ENCODE measurements at regions not wholly inside any gene's neighbourhood (a gene's known extent, or its start where the extent isn't known, plus 50 kb on each side); places are given as distances from the start of the nearest gene placed in this dataset.

DNA sequence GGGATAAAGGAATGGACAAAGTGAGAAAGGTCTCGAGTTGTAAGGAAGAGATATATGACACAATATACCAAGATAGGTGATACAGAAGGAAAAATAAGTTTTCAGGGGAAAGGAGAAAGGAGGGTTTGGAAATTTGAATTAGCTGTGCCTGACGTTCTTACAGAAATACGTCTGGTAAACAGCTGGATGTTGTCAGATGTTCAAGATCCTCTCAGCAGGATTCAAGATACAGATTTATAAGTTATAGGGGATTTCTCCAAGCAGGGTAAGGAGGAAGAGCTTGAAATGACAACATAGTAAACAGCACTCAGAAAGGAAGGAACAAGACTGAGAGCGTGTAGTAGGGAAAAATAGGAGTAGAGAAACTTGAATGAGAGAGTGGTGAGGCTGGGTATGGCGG lies 1184.1 kb downstream of the TYW1 start:
- H3K4me1 ChIP-seq (ENCODE audit: insufficient read depth, low read length): no peaks in the 10 kb centered on the region
- DNase-seq: no peak
- TF ChIP-seq EZH2phosphoT487 (IDR thresholded peaks at IDR 0.05; ENCODE audit: borderline replicate concordance, low read length) (no peak), EZH2 (IDR thresholded peaks at IDR 0.05; ENCODE audit: low read length, unreplicated experiment) (no peak)
- TF ChIP-seq, protein P1, sequence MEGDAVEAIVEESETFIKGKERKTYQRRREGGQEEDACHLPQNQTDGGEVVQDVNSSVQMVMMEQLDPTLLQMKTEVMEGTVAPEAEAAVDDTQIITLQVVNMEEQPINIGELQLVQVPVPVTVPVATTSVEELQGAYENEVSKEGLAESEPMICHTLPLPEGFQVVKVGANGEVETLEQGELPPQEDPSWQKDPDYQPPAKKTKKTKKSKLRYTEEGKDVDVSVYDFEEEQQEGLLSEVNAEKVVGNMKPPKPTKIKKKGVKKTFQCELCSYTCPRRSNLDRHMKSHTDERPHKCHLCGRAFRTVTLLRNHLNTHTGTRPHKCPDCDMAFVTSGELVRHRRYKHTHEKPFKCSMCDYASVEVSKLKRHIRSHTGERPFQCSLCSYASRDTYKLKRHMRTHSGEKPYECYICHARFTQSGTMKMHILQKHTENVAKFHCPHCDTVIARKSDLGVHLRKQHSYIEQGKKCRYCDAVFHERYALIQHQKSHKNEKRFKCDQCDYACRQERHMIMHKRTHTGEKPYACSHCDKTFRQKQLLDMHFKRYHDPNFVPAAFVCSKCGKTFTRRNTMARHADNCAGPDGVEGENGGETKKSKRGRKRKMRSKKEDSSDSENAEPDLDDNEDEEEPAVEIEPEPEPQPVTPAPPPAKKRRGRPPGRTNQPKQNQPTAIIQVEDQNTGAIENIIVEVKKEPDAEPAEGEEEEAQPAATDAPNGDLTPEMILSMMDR (conservative IDR thresholded peaks at IDR 0.05; ENCODE audit: low read depth, low read length): no peak
- ChIA-PET POLR2A (ENCODE audit: unreplicated experiment) (no interaction called here), CTCF (no interaction called here)
- H3K4me3 ChIP-seq (ENCODE audit: low read length): no peak overlapping the region
- intact Hi-C loops (cut with micrococcal nuclease): no loop called here
- no peak overlapping the region for H3K4me2 ChIP-seq (ENCODE audit: low read length)
- no peaks in the 10 kb centered on the region for H3K36me3 ChIP-seq (ENCODE audit: low read depth, low read length)
- ATAC-seq: no peak
- H3K9me2 ChIP-seq (replicated peaks; ENCODE audit: low read length): no peaks in the 10 kb centered on the region
- H3F3A ChIP-seq (ENCODE audit: low read length, unreplicated experiment): no peaks in the 10 kb centered on the region
- no peaks in the 10 kb centered on the region for H3K79me2 ChIP-seq (ENCODE audit: low read length)
- no peaks in the 10 kb centered on the region for H4K20me1 ChIP-seq (ENCODE audit: low read length)
- H3K9me3 ChIP-seq (ENCODE audit: low read length): no peaks in the 10 kb centered on the region
- H3K27me3 ChIP-seq (ENCODE audit: low read length): no peaks in the 10 kb centered on the region
- H3K27ac ChIP-seq (ENCODE audit: low read length): no peak overlapping the region
- H2AFZ ChIP-seq (ENCODE audit: low read length): no peak overlapping the region
- H3K9ac ChIP-seq (ENCODE audit: low read length): no peak overlapping the region
- no TSS peak for BruUV-seq (replicated peaks)

DNA sequence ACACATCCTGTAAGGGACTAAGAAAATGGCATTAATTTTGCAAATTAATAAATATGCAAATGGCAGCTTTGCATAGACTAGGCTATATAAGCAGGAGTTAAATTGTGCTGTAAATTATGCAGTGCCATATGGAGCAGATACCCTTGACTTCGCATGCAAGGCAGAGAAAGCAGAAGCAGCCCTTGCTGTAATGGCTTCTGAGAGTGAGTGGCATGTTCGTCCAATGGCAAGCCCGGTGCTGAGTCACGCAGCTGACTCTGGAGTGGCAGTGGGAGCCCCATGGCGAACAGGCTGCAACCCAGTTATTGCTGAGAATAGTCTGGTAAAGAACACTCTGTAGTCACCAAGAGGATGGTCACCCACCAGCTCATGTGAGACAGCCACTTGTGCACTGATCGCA lies 1186.5 kb downstream of the TYW1 start:
- Histone ChIP-seq H2AFZ (ENCODE audit: low read length) (no peak overlapping the region), H3F3A (ENCODE audit: low read length, unreplicated experiment) (no peaks in the 10 kb centered on the region), H3K27ac (ENCODE audit: low read length) (no peak overlapping the region), H3K4me2 (ENCODE audit: low read length) (no peak overlapping the region), H3K79me2 (ENCODE audit: low read length) (no peaks in the 10 kb centered on the region), H3K9ac (ENCODE audit: low read length) (no peak overlapping the region), H3K4me1 (ENCODE audit: insufficient read depth, low read length) (no peaks in the 10 kb centered on the region), H3K36me3 (ENCODE audit: low read depth, low read length) (no peaks in the 10 kb centered on the region), H3K4me3 (ENCODE audit: low read length) (no peak overlapping the region), H3K27me3 (ENCODE audit: low read length) (no peaks in the 10 kb centered on the region), H4K20me1 (ENCODE audit: low read length) (no peaks in the 10 kb centered on the region), H3K9me2 (replicated peaks; ENCODE audit: low read length) (no peaks in the 10 kb centered on the region), H3K9me3 (ENCODE audit: low read length) (no peaks in the 10 kb centered on the region)
- BruUV-seq (replicated peaks): no TSS peak
- intact Hi-C loops (cut with micrococcal nuclease): no loop called here
- POLR2A ChIA-PET (ENCODE audit: unreplicated experiment): no interaction called here
- TF ChIP-seq EZH2phosphoT487 (IDR thresholded peaks at IDR 0.05; ENCODE audit: borderline replicate concordance, low read length): no peak
- TF ChIP-seq, protein P1 (conservative IDR thresholded peaks at IDR 0.05; ENCODE audit: low read depth, low read length): no peak
- no peak for TF ChIP-seq EZH2 (IDR thresholded peaks at IDR 0.05; ENCODE audit: low read length, unreplicated experiment)
- DNase-seq (no peak), ATAC-seq (no peak)
- CTCF ChIA-PET: no interaction called here

DNA sequence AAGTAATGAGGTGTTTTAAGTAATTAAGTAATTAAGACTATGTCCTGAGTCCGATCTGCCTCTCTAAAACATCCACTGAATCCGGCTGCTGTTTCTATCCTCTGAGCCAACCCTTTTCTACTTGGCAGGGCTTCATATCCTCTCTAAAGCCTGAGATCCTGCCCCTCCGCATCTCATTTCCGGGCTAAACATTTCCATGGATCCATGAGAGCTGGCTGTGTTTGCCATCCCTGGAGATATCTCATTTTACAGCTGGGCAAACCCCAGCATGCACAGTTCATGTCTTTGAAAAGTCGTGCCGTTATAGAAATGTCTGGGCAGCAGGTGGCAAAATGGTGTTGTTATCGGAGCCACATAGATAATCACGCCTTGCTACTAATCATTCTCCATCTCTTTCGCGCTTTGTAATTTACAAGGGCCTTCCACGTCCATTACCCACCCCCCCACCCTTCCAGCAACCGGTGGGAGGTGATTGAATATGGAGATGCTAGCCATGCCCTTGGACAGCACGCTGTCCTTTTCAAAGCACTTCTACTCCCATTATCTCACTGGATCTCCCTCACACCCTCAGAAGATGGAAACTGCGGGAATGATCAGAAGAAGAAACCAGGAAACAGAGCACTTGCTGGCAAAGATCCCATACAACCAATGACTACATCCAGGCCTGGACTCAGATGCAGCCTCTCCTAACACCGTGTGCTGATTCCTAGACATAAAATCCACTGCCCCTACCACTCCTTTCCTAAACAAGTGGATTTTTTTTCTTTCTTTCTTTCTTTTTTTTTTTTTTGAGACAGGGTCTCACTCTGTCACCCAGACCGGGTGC lies 1189.2 kb downstream of the TYW1 start:
- Histone ChIP-seq H3K27ac (ENCODE audit: low read length) (no peak overlapping the region), H4K20me1 (ENCODE audit: low read length) (no peaks in the 10 kb centered on the region), H3K36me3 (ENCODE audit: low read depth, low read length) (no peaks in the 10 kb centered on the region), H3K27me3 (ENCODE audit: low read length) (no peaks in the 10 kb centered on the region), H3K9me2 (replicated peaks; ENCODE audit: low read length) (no peaks in the 10 kb centered on the region), H3K4me2 (ENCODE audit: low read length) (no peak overlapping the region), H2AFZ (ENCODE audit: low read length) (no peak overlapping the region), H3K9ac (ENCODE audit: low read length) (no peak overlapping the region), H3K4me3 (ENCODE audit: low read length) (no peak overlapping the region), H3K4me1 (ENCODE audit: insufficient read depth, low read length) (no peaks in the 10 kb centered on the region), H3K9me3 (ENCODE audit: low read length) (no peaks in the 10 kb centered on the region), H3F3A (ENCODE audit: low read length, unreplicated experiment) (no peaks in the 10 kb centered on the region), H3K79me2 (ENCODE audit: low read length) (no peaks in the 10 kb centered on the region)
- TF ChIP-seq, protein P1 (conservative IDR thresholded peaks at IDR 0.05; ENCODE audit: low read depth, low read length): no peak
- TF ChIP-seq EZH2phosphoT487 (IDR thresholded peaks at IDR 0.05; ENCODE audit: borderline replicate concordance, low read length) (no peak), EZH2 (IDR thresholded peaks at IDR 0.05; ENCODE audit: low read length, unreplicated experiment) (no peak)
- ATAC-seq: no peak
- CTCF ChIA-PET: no interaction called here
- BruUV-seq (replicated peaks): no TSS peak
- DNase-seq: no peak
- intact Hi-C loops (cut with micrococcal nuclease): no loop called here
- POLR2A ChIA-PET (ENCODE audit: unreplicated experiment): no interaction called here
